HG02885 (cell line): ENCODE measurements at regions not wholly inside any gene's neighbourhood (a gene's known extent, or its start where the extent isn't known, plus 50 kb on each side); places are given as distances from the start of the nearest gene placed in this dataset.

Experiments
- ATAC-seq: cut with Tn5 transposase; IDR thresholded peaks from one replicate; pipeline ENCODE4 v1.9.1; 2021; ENCODE audit warnings: mild to moderate bottlenecking; ENCODE audit not compliant: unreplicated experiment, poor library complexity

- no peak for ATAC-seq
These were observed 146.7 kb upstream of the SMIM21 start for GRCh38 chr18:75574187-75574586.

DNA sequence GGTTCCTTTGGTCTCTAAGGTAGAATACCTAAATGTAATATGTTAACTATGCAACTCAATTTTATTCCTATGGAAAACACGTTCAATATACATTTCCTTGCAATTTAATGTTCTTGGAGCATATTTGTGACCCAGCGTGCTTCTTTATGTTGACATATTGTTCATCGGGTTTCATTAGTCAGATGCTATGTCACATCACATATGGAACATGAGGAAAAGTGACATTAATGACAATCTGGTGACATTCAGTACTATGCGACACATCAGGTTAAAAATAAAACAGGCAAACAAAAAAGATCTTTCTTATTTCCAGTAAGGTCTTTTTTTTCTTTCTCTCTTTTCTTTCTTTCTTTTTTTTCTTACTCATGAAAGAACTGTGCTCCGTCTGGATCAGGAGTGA, 135.6 kb upstream of the SMIM21 start:
- ATAC-seq = no peak

DNA sequence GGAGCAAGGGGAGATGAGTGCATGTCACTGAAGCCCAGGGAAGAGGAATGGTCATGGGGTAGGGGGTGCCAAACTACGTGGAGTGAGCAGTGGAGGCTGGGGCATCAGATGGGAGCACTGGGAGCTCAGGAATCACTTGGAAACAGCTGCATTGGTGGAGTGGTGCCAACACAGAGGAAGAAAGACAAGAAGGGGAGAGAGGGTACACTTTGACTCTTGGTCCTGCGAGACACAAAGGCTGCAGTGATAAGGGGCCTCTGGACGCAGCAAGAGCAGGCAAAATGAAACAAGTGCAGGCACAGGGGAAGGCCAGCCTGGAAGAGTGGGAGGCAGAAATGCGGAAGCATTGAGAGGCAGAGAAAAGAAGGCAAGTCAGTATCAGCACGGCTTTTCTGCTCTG, 134.7 kb upstream of the SMIM21 start:
- no peak for ATAC-seq

- ATAC-seq = no peak
These were observed 131.3 kb upstream of the SMIM21 start for GRCh38 chr18:75558790-75559189.

- ATAC-seq = no peak
These were observed 129.3 kb upstream of the SMIM21 start for GRCh38 chr18:75556841-75557240.

DNA sequence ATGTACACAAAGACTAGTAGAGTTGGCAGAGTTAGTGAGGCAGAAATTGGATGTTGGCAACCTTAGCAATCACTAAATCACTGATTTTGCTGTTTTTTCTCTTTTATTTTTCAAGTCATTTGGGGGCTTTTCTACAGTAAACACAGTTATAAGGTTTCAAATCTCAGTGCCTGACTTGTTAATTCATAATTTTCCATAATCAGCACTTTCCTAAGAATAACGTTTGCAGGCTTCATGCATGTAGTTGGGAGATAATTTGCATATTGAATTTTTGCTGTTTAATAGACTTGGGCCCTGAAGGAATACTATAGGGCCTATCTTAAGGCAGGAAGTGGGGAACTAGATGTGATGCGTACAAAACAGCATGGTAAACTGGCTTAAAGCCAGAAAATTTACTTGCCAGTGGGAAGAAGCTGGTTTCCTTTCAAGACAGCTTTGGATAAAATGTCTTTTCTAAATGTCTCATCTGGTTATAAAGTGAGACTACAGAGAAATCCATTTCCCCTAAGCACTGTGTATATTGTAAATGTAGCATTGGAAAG, 127.2 kb upstream of the SMIM21 start:
- no peak for ATAC-seq

DNA sequence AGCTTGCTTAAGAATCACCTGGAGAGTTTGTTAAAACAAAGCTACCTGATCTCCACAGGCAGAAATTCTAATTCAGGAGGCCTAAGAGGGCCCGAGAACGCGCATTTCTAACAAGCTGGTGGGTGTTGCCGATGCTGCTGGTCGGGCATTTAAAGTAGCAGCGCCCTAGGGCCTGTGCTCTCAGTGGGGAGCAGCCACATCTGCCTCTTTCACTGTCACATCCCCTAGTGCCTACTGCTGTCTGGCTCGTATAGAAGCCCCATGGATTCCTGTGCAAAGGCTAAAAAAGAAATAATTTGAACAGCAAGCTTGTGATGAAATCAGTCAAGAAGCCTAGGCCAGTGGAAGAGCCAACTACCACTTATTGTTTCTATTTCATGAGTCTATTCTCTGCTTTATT, 126.7 kb upstream of the SMIM21 start:
- no peak for ATAC-seq

GRCh38 chr18:75553021-75553420, 125.5 kb upstream of the SMIM21 start:
- ATAC-seq = no peak

DNA sequence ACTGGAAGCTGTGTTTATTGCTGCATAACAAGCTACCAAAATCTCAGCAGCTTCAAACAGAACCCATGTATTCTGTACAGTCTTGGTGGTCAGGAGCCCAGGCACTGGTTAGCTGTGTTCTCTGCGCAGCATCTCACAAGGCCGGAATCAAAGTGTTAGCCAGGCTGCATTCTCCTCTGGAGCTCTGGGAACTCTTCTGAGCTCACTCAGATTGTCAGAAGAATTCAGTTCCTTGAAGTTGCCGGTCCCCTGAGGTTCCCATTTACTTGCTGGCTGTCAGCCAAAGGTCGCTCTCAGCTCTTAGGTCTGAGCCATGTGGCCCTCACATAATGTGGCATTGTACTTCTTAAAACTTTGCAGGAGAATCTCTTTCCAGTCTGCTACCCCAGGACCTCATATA, 123.6 kb upstream of the SMIM21 start:
- no peak for ATAC-seq

GRCh38 chr18:75548353-75548905, 120.9 kb upstream of the SMIM21 start:
- no peak for ATAC-seq

DNA sequence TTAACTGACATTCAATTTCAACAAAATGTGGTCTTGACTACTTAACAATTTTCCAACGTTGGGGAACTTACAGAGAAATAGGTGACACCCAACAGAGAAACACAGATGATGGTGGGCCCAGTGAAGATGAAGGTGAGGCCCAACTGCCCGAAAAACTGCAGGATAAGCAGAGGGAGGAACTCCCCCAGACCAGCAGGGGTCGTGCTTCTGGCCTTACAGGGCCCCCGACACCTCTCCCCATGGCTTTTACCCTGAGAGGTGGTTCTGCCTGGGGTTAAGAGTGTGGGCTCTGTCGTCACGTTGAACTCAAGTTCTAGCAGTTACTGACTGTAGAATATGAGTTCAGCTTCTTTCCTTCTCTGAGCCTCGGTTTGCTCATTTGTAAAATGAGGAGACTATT, 119.5 kb upstream of the SMIM21 start:
- no peak for ATAC-seq

GRCh38 chr18:75545189-75545588, 117.7 kb upstream of the SMIM21 start:
- ATAC-seq = no peak

DNA sequence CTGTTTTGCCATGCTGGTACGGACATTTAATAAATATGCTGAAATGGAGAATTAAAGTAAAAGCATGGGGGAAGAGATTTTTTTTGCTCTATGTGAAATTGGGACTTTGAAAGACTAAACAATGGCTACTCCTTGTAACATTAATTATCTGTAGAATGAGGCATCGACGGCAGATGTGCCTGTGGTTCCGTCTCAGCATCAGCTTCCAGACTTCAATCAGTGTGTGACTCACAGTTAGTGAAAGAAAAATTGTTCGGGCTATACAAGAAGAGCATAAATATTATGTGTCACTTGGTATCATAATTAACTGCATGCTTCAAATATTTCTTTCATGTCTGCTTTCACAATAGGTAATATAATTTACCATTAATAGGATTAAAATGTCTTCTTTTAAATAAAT, 117.0 kb upstream of the SMIM21 start:
- ATAC-seq = no peak

GRCh38 chr18:75544051-75544481, 116.6 kb upstream of the SMIM21 start:
- no peak for ATAC-seq

DNA sequence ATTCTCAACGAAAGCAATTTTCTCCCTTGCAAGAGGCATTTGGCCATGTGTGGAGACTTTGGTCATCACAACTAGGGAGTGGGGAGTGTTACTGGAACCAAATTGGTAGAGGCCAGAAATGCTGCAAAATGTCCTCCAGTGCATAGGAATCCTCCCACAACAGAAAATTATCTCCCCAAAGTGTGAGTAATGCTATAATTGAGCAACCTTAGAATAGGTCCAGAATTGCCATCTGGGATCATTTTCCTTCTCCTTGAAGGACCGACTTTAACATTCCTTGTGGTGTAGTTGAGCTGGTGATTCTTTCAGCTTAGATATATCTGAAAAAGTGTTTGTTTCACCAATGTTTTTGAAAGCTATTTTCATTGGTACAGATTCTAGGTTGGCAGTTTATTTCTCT, 111.2 kb upstream of the SMIM21 start:
- ATAC-seq = no peak

DNA sequence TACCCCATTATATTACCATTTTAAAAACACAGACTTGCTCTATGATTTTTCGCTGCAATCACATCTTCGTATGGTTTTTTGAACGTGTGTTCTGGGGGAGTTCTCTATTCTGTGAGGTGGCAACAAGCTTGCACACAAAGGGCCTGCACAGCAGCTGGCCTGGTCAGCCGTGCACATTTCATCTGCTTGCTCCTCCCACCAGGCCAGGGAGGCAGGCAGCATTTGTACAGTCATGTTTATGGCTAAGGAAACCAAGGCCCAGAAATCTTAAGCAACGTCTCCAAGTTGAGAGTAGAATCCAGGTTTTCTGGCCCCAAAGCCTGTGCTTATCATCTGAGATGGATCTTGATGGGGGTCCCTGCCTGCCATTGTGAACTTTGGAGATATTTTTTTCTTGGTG, 106.4 kb upstream of the SMIM21 start:
- no peak for ATAC-seq

GRCh38 chr18:75533209-75533608, 105.7 kb upstream of the SMIM21 start:
- ATAC-seq = no peak

DNA sequence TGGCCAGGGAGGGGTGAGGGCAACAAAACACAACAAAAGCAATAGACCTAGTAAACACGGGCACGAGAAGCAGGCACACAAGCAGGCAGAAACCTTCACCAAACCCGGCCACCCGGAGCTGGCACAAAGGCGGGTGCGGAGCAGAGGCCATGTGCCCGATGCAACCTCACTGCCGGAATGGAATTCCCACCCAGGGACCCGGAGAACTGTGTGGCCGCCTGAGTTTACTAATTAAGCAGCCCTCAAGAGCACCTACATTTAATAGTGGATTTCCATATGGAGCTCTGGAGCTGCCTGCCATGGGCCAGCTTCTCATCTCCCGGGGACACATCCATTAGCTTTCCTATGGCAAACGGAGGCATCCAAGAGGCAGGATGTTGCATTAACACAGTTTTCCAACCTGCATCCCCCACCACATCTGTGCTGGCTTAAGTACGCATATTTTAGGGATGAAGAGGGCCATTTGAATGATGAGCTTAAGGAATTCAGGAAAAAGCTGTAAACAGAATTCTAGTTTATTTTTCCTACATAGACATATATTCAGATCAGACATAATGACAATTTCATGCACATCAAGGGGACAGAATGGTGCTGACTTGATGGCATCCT, 104.5 kb upstream of the SMIM21 start:
- no peak for ATAC-seq

GRCh38 chr18:75531212-75531850, 103.8 kb upstream of the SMIM21 start:
- no peak for ATAC-seq

GRCh38 chr18:75530566-75531211, 103.2 kb upstream of the SMIM21 start:
- no peak for ATAC-seq

DNA sequence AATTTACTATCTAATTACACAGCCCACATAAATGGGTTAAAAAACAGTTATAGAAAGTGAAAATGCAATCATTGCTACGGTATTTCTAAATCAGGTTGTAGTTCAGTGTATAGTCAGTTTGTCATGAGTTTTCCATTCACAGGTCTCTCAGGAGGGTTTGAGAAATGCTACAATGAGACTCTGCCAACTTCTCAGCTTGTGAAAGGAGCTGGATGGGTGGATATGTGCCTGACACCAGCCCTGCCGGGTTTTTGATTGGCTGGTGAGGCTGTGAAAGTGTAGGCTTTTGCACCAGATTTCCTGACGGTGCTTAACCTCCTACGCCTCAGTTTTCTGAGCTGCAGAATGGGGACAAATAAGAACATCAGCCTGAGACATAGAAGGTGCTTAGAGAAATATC, 102.6 kb upstream of the SMIM21 start:
- ATAC-seq = no peak
